BJ (cell line): ENCODE measurements at regions not wholly inside any gene's neighbourhood (a gene's known extent, or its start where the extent isn't known, plus 50 kb on each side); places are given as distances from the start of the nearest gene placed in this dataset.

Experiments
- CTCF ChIA-PET: fragments of 350-600 bp; formaldehyde crosslinking; extraction: SDS; loops from one replicate; lab custom pipeline; 2021; ENCODE audit warnings: antibody characterized with exemption, inconsistent platforms; lab: Yijun Ruan, JAX
- POLR2A ChIA-PET: fragments of 300-600 bp; sonication (Branson Sonifier 250); formaldehyde crosslinking; extraction: SDS; loops from one replicate; lab custom pipeline; 2021; ENCODE audit warnings: antibody characterized with exemption; lab: Charles Lee
- DNase-seq: peaks from one replicate; pipeline ENCODE4 v3.0.0-alpha.2; 2011; ENCODE audit warnings: low read depth
- H3K27me3 ChIP-seq: 2 replicates; pipeline ENCODE4 v1.6.0; 2011; ENCODE audit warnings: low read length; ENCODE audit not compliant: control insufficient read depth, insufficient read depth
- H3K36me3 ChIP-seq: 2 replicates; pipeline ENCODE4 v1.5.1; 2011; ENCODE audit warnings: low read length; ENCODE audit not compliant: control insufficient read depth, insufficient read depth
- H3K4me3 ChIP-seq: 2 replicates; pipeline ENCODE4 v1.5.1; 2011; ENCODE audit warnings: low read depth, mild to moderate bottlenecking, control low read depth, low read length
- CTCF ChIP-seq: IDR thresholded peaks from 2 replicates; pipeline ENCODE4 v1.5.1; 2011; ENCODE audit warnings: low read depth, mild to moderate bottlenecking, control low read depth, inconsistent platforms, low read length, moderate library complexity; ENCODE audit not compliant: insufficient read depth

- H3K4me3 ChIP-seq, result no peak overlapping the region
- no peak for TF ChIP-seq CTCF
- no peak for DNase-seq
- CTCF ChIA-PET, result no interaction called here
- no peaks in the 10 kb centered on the region for H3K27me3 ChIP-seq
- H3K36me3 ChIP-seq, result no peaks in the 10 kb centered on the region
- POLR2A ChIA-PET, result no interaction called here
These were observed 203.8 kb upstream of the SRRM4 start for GRCh38 chr12:118777504-118777903.

GRCh38 chr12:118778077-118778476 is 203.3 kb upstream of the SRRM4 start:
- Histone ChIP-seq H3K4me3 (no peak overlapping the region), H3K27me3 (no peaks in the 10 kb centered on the region), H3K36me3 (no peaks in the 10 kb centered on the region)
- ChIA-PET POLR2A (no interaction called here), CTCF (no interaction called here)
- TF ChIP-seq CTCF, result no peak
- no peak for DNase-seq

GRCh38 chr12:118780939-118781338 is 200.4 kb upstream of the SRRM4 start:
- DNase-seq, result no peak
- H3K27me3 ChIP-seq, result no peaks in the 10 kb centered on the region
- ChIA-PET POLR2A (no interaction called here), CTCF (interaction anchor here (1.1 kb wide), 1 partner anchor 30 kb away, joined by 3 read pairs; no protein-coding TSS in a partner anchor)
- no peak overlapping the region for H3K4me3 ChIP-seq
- no peaks in the 10 kb centered on the region for H3K36me3 ChIP-seq
- TF ChIP-seq CTCF, result no peak

GRCh38 chr12:118781692-118782091 is 199.6 kb upstream of the SRRM4 start:
- Histone ChIP-seq H3K36me3 (no peaks in the 10 kb centered on the region), H3K27me3 (no peaks in the 10 kb centered on the region), H3K4me3 (no peak overlapping the region)
- ChIA-PET POLR2A (no interaction called here), CTCF (no interaction called here)
- DNase-seq, result no peak
- TF ChIP-seq CTCF, result no peak

GRCh38 chr12:118783703-118784102 is 197.6 kb upstream of the SRRM4 start:
- Histone ChIP-seq H3K36me3 (no peaks in the 10 kb centered on the region), H3K4me3 (no peak overlapping the region), H3K27me3 (no peaks in the 10 kb centered on the region)
- ChIA-PET POLR2A (no interaction called here), CTCF (no interaction called here)
- no peak for TF ChIP-seq CTCF
- DNase-seq, result no peak
